Hindlimb muscle (tissue), 1 donor: ENCODE measurements at regions not wholly inside any gene's neighbourhood (a gene's known extent, or its start where the extent isn't known, plus 50 kb on each side); places are given as distances from the start of the nearest gene placed in this dataset.

ENCODE experiments used
- DNase-seq: peaks from one replicate; pipeline ENCODE4 v3.0.0-alpha.2; 2013

DNA sequence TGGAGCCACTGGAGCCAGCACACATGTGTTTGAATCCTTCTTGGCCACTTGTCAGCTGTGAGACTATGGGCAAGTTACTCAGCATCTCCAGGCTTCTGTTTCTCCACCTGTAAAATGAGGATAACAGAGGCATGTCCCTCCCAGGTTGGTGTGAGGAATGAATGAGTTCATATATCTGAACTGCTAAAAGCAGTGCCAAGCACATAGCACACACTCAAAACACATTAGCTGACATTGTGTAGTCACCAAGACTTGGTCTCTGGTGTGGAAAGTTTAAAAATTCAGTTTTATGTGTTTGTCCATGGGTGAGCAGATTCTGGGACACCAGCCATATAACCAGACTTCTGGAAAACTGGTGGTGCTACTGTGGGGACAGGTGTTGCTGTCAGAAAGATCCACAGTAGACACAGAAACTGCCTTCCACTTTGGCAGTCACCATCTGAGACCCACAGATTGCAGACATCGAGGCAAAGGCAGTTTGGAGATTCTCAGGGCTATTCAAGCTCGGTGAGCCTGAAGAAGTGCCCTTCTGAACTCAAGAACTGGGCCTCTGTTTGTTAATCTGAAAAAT is 115.8 kb downstream of the MRPL14 start:
- no peak for DNase-seq

DNA sequence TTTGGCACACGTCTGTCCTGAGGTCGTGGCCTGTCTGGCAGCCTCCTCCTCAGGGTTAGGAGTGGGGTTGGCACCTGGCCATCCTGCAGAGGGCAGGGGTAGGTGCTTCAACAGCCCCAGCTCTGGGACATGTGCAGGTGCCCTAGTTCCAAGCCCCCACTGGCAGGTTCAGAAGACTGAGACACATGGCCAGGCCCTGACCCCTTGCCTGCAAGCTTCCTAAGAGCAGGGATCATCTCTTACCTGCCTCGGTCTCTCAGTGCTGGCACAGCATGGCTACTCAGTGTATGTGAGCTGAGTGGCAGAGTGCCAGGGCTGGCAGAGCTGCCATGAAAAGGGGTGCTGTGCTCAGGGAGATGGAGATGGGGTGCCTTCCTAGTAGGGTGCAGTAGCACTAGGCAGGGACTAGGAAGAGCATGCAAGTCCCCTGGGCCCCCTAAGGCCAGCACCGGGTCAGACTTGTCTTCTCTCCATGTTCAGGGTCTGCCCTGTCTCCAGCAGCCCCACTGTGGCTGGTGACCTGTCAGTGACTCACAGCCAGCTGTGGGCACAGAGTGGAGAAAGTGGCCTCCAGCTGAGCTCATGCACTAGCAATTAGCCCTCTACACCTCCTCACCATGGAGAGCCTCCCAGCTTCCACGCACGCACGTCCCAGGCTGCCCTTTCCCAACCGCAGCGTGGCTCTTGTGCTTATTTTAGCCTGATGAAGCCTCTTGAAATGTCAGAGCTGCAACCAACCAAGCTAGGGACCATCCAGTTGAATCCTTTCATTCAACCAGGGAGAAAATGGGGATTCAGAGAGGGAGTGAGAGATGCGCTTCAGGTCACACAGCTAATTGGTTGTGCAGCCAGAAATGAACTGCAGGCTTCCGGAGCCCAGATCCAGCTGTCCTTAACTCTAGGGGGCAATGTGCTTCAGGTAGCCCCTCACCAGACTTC is 116.6 kb downstream of the MRPL14 start:
- DNase-seq = no peak

DNA sequence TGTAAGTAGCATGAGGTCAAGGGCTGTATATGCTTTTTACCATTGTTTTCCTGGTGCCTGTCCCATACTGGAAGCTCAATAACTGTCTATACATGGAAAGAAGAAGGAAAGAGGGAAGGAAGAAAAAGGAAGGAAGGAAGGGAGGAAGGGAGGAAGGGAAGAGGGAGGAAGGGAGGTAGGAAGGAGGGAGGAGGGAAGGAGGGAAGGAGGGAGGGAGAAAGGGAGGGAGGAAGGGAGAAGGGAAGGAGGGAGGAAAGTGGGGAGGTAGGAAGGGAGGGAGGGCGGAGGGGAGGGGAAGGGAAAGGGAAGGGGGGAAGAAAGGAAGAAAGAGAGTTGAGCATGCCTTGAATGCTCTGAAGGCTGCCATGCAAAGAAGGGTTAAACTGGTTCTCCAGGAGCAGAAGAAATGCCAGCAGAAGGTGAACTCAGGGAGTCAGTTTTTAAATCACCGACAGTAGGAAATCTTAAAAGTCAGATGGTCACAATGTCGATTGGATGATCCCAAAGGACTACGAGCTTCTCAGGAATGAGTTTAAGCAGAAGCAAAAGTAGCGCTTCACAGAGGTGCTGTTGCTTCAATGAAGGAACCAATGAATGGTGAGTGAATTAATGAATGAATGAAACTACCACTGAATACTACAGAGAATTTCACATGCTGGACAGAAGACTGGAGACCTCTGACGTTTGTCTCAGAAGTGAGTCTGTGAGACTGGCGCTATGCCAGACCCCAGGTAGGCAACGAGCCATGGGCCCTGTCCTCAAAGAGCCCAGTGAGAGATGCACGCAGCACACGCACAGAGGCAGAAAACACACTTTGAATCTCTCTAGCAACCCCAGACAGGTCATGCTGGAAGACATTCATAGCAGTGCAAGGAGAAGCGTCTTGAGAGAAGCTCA is 117.6 kb downstream of the MRPL14 start:
- no peak for DNase-seq

DNA sequence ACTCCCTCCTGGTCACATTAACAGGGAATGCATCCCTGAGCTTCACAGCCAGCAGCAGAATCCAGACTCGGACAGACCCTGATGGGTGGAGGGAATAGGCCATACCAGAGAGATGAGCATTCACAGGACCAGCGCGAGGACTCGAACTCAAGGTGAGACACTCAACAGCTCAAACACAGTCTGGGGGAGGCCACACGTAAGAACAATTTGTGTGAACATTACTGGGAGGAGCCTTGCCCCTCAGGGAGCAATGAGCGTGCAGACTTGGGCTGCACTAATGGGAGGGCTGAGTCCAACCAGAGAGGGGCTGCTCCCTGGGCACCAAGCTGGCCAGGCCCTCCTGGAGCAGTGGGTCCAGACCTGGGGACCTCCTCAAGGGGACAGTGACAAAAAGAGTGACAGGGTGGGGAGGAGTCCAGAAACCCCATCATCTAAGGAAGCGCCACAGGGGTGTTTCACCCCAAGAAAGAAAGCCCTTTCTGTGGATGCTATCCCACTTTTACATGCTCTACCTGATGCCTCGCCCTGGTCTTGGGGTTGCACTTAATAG is 118.4 kb downstream of the MRPL14 start:
- no peak for DNase-seq

DNA sequence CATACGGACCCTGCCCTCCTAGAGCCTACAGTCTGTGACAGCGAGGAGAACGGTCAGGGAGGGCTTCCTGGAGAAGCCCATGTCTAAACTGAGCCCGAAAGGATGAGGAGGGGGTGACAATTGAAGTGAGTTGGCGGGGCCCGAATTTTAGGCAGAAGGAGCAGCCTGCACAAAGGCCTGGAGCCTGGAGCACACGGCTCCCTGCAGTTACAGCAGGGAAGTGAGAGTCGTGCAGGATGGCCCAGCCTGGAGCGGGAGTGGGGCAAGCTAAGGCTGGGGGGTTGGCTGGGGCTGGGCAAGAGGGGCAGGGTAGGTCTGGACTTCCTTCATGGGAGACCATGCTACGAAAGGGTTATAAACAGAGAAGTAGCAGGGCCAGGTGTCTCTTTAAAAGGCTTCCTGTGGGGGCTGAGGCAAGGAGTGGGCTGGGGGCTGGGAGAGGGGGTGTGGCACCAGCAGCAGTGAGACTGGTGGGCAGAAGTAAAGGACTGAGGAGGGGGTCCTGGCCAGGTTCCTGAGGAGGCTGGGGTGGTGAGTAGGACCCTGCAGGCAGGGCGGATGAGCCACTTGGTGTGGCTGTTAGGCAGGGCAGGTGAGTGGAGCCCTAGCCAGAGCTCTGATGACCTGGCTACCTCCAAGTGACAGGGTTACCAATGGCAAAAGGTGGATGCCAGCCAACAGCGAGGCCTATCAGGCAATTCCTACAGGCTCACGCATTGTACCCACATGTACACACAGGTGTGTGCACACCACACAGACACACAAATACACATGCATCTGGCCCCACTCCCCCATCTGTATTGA is 119.2 kb downstream of the MRPL14 start:
- DNase-seq = no peak

DNA sequence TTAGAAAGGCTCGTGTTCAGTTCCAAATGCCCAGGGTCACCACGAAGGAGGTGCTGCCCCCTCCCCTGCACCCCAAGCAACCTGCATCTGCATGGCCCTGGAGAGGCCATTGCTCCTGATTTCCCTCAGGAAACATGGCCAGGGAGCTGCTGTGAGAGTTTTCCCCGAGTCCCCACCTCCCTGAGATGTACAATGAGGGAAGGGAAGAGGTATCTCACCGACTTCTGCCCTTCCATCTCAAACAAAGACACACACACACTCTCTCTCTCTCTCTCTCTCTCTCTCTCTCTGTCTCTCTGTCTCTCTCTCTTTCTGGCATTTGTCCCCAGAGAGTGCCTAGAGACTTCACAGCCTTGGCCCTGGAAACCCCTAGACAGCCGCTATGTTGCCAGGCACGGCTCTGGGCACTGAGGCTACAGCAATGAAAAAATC is 120.4 kb downstream of the MRPL14 start:
- DNase-seq = no peak

DNA sequence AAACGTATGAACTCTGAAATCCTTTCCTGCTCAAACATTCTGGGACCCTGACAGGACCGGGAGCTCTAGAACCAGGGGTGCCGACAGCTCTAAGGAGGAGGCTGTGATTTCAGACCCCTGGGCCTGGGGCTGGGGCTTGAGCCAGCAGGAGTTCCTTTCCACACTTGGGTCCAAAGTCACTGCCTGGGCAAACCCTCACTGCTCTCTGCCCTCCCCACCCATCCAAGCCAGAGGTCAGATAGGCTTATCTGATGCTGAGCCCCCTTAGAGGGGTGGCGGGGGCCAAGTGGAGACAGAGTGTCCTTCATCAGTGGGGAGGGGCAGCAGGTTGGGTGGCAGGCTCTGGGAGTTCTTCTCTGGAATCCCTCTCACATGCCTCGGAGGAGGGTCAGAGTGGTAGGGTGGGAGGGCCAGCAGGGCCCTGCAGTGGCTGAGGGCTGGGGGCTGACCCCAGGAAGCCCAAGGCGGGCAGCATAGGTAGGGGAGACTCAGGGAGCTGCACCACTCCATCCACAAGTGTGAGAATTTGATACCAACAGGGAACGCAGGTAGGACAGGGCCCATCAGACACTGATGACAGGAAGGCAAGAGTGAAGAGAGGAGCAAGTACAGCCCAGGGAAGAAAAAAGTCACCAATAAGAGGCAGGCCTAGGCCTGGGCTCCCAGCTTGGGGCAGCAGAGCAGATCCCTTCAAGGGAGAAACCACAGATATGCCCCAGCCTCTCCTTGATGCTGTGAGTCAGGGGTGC is 121.0 kb downstream of the MRPL14 start:
- no peak for DNase-seq

DNA sequence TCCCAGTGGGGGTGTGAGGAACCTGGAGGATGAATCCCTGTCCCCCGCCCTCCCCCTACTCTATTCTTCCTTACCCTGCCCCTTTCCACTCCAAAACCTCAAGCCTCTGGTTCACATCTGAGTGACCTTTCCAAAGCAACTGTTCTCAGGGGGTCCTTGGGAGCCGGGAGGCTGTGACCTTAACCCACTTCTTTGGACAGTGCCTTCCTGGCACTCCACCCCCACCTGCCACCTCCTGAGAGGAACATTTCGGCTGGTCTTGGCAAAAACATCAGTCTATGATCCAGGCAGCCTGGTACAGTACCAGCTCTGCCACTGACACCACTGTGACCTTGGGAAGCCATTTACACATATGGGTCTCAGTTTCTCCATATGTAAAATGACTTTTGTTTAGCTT is 121.7 kb downstream of the MRPL14 start:
- DNase-seq = no peak

DNA sequence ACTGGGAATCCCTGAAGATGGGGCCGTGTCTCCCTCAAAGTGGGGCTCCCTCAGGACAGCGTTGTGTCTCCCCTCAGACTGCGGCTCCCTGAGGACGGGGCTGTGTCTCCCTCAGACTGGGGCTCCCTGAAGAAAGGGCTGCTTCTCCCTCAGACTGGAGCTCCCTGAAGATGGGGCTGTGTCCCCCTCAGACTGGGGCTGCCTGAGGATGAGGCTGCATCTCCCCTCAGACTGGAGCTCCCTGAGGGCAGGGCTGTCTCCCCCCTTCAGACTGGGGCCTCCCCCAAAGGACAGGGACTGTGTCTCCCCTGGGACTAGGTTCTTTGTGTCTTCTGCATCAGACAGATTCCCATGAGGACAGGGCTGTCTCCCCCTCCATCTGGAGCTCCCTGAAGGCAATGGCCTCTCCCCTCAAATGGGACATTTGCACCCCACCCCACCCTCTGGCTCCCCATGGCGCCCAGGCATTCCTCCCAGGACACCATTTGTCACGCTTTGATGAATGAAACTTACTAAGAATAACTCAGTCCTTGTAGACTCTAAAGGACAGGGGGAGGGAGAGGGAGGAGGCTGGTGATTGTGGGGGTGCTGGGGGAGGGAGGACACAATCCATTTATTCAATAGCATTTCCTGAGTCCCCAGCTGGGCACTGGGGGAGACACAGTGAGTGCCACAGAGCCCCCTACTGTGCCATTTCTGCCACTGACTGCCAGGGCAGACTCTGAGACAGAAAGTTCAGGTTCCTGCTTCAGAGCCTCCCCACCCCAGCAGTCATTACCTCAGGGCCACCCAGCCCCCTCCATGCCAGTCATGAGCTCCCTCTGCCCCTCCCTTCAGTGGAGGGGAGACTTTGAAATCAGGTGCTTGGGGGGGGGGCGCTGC is 122.4 kb downstream of the MRPL14 start:
- no peak for DNase-seq

DNA sequence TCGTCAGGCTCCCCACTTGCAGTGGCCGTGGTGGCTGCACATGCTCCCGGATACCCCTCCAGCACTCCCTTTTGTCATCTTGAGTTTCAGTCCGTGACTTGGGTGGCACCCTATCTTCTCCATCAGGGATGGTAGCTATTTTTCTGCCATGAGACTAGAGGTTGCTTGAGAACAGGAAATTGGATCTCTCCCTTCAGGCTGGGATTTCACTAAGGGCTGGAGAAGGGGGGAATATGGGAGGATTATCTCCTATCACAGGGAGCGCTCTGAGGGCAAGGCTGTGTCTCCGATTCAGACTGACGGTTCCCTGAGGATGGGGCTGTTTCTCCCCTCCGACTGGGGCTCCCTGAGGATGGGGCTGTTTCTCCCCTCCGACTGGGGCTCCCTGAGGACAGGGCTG is 123.1 kb downstream of the MRPL14 start:
- DNase-seq = no peak

DNA sequence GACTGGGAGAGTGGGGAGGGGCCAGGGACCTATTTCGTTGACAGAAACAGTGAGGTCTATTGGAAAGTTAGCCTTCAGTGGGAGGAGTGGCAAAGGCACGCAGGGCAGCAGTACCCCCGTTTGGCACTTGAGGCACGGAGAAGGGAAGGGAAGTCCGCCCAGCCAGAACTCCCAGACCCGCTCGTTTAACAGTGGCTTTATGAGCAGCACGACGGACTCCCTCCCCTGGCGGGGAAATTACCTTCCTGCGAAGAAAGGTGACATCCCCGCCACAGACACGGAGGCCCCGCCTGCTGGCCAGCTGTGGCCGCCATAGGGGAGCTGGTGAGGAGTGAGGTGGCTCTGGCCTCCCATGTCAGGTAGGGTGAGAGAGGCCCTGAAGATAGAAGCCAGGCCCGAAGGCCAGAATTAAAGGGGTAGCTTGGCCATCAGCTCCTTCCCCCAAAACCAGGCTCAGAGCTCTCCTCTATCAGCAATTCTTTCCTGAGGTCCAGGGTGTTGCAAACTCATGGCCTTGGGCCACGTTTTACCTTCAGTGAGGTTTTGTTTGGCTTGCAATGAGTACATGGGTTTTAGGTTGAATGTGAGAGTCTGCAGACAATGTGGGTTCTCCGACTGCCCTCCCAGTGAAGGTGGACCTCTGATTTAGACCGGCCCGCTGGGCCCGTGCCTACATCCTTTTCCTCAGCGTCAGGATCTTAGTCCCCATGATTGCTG is 123.7 kb downstream of the MRPL14 start:
- DNase-seq = no peak

DNA sequence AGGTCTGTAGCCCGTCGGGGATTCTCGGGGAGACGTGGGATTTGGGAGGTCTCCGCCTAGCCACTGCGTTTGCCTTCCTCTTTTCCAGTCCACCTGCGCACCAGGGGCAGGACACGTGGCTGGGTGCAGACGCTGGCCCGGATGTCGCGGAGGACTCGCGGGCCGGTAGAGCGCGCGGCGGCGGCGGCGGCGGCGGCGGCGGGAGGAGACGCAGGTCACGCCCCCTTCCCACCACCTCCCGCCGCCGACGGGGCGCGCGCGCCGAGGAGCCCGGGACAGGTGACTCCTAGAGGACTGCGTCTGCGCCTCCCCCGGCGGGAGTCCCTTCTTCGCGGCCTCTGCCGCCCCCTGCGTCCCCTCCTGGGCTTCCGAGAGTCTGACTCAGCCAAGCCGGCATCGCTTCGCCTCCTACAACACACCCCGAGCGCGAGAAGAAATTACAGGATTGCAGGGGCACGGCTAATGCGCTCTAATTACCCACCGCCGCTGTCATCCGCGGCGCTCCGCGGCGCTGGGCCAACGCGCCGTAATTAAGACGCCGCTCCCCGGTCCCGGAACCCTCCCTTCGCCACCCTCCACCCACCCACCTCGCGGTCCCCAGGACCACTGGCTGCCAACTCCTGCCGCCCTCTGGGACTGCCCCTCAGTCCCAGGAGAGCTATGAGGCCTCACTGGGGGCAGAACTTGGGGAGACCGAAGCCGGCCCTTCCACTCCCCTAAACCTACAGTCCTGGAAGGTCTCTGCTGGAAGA is 124.5 kb downstream of the MRPL14 start:
- DNase-seq = peak; percentile 45

DNA sequence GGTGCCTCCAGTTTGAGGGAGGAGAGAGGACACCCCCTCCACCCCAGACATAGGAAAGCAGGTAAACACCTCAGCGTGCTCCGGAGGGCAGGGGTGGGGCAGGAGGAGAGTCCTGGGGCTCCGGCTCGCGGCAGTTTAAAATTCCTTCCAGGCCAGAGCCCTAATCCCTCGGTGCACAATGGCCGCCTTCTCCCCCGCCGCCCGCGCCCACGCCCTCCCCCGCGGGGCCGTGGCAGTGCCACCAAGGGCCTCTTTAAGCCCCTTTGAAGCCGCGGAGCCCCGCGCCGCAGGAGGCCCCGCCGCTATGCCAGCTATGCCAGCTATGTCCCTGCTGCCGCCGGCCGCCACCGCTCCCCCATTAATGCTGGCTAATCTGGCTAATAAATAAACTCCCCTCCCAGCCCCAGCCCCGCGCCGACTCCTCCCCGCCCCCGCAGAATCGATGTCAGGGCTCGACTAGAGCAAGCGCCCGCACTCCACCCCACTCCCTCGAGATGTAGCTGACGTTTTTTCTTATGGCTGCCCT is 125.1 kb downstream of the MRPL14 start:
- no peak for DNase-seq

DNA sequence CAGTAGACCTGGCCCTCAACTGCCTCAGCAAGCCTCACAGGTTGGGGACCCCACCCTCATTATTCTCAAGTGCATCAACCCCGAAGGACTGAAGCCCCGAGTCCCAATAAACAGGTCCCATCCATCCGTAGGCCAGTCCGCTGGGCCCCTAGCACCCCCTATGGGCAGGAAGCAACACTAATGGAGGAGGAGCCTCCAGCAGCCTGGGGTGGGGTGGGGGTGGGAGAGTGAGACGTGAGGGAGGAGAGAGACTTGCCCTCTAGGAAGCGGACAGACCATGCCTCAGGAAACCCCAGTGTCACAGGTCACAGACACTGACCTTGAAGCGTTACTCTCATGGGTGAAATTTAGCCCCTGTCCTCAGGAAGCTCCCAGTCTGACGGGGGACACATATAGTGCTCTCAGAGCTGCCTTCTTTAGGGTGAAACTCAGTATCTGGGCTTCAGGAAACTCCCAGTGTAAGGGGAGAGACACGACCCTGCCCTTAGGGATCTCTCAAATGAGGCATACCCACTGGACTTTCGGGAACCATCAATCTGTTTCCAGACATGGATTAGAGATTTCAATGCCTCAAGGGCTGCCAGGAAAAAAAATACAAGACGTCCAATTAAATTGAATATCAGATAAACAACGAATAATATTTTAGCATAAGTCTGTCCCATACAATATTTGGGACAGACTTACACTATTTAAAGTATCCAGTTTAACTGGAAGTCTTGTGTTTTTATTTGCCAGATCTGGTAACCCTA is 125.8 kb downstream of the MRPL14 start:
- DNase-seq = no peak

DNA sequence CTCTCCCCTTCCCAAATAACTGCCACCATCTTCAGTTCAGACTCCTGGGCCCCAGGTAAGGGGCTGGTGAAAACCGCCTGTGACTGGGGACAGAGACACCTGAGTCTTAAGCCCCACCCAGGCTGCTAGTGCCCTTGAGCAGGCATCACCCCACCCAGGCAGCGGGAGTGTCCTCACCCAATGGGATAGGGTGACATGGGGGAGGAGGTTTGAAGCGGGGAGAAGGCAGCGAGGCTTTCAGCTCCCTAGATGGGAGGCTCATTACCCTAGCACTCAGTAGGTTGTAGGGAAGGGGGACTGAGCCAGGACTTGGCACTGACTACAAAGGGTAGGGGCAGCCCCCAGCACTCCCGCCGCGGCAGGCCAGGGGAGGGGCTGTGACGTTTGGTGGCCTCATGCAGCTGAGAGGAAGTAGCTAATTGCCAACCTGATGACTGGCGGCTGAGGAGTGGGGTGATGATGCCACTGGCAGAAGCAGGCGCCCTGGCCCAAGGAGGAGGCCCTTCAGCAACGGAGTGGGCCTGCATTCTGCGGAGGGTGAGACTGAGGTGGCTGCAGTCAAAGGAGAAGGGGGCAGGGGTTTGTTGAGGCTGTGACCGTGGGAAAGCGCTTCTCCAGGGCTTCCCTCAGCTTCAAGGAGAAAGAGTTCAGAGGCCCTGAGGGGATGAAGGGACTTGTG is 126.9 kb downstream of the MRPL14 start:
- no peak for DNase-seq

DNA sequence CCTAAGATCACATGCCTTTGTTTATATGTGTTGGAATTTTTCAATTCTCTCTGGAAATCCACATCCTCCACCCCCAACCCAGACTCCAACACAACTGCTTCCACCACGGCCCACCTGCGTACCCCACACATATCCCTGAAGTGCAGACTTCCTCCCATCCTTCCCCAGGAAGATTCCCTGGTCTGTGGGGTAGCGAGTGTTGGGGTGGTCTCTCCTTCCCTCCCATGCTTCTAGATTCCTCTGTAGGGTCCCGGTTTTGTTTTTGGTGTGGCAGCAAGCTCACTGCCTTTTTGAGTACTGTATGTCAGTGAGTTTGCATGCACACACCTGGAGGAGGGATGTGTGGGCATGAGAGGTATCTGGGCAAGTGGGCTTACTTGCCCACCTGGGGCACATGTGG is 127.6 kb downstream of the MRPL14 start:
- DNase-seq = no peak
